ENCODE measurements at regions not wholly inside any gene's neighbourhood (a gene's known extent, or its start where the extent isn't known, plus 50 kb on each side); places are given as distances from the start of the nearest gene placed in this dataset.

DNA sequence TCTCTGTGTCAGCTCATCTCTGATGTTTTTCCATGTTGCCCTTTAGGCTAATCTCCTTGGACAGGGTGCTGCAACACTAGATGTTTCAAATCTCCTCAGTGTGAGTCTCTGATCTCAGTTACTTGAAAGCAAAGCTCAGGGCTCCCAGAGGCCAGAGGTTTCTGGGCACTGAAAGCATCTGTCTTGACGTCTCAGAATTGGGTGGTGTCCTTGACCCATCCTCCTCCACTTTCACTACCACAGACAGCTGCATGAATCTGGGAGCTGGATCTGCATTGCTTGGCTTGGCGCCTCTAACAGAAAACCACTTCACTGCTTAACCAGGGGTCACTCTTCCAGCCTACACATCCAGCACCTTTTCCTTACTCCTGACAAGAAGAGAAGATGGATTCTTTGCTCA lies 399.4 kb downstream of the NXPE2 start:
- Histone ChIP-seq H3K4me2 (ENCODE audit: control insufficient read depth, insufficient read depth) (no peak overlapping the region), H3K9ac (ENCODE audit: control insufficient read depth, insufficient read depth, low read length) (no peak overlapping the region), H3K4me3 (no peak overlapping the region), H3K79me2 (ENCODE audit: control insufficient read depth, insufficient read depth, low read length) (no peaks in the 10 kb centered on the region), H3K36me3 (ENCODE audit: control insufficient read depth in 2 of 2, insufficient read depth in 2 of 2, low read length in 1 of 2) (no peaks in the 10 kb centered on the region), H4K20me1 (ENCODE audit: control insufficient read depth, insufficient read depth) (no peaks in the 10 kb centered on the region), H3K4me1 (ENCODE audit: control insufficient read depth, insufficient read depth, low read length) (no peaks in the 10 kb centered on the region), H3K27me3 (replicated peaks in 1 of 2; ENCODE audit: control insufficient read depth in 2 of 2, insufficient read depth in 2 of 2, low read length in 1 of 2) (peaks cover 0 to 2% of the 10 kb centered on the region in 2 experiments; a peak in 2 of 4 replicates), H2AFZ (ENCODE audit: control insufficient read depth, low read depth, low read length) (no peak overlapping the region), H3K27ac (ENCODE audit: control insufficient read depth, insufficient read depth) (no peak overlapping the region), H3K9me3 (replicated peaks; ENCODE audit: control insufficient read depth, insufficient read depth, low read length) (no peaks in the 10 kb centered on the region)
- no peak for DNase-seq (ENCODE audit: low read depth, low spot score)
- in situ Hi-C loops (cut with MboI), result no loop called here
- POLR2A ChIA-PET, result no interaction called here
- WGBS (ENCODE audit: insufficient coverage, insufficient replicate concordance, low lambda C conversion rate, missing lambda C conversion rate), result 39% methylated on average over 2 of the region's 2 CpGs
- RAD21 ChIA-PET (ENCODE audit: unreplicated experiment), result no interaction called here
- CTCF ChIA-PET, result no interaction called here
- no peak for FAIRE-seq
- BruUV-seq (replicated peaks), result no TSS peak
- ATAC-seq, result no peak
- intact Hi-C loops (cut with micrococcal nuclease; ENCODE audit: unreplicated experiment), result no loop called here
- SMC1A ChIA-PET (ENCODE audit: uncharacterized antibody, unreplicated experiment), result no interaction called here
- TF ChIP-seq FOXK2 (IDR thresholded peaks at IDR 0.05) (no peak), ZBTB11 (CRISPR knock-in tag; IDR thresholded peaks at IDR 0.05) (no peak), ZBTB33 (IDR thresholded peaks at IDR 0.05) (no peak), LARP7 (IDR thresholded peaks at IDR 0.05) (no peak), ZNF622 (IDR thresholded peaks at IDR 0.05) (no peak), ZNF592 (IDR thresholded peaks at IDR 0.05) (no peak), PAX5 (IDR thresholded peaks at IDR 0.05; ENCODE audit: borderline replicate concordance, low read depth, low read length) (no peak), GATAD2B (conservative IDR thresholded peaks at IDR 0.05; ENCODE audit: low read depth) (no peak), POLR2AphosphoS2 (IDR thresholded peaks at IDR 0.05; ENCODE audit: low read depth, low read length) (no peak)
- TF ChIP-seq, protein P1, sequence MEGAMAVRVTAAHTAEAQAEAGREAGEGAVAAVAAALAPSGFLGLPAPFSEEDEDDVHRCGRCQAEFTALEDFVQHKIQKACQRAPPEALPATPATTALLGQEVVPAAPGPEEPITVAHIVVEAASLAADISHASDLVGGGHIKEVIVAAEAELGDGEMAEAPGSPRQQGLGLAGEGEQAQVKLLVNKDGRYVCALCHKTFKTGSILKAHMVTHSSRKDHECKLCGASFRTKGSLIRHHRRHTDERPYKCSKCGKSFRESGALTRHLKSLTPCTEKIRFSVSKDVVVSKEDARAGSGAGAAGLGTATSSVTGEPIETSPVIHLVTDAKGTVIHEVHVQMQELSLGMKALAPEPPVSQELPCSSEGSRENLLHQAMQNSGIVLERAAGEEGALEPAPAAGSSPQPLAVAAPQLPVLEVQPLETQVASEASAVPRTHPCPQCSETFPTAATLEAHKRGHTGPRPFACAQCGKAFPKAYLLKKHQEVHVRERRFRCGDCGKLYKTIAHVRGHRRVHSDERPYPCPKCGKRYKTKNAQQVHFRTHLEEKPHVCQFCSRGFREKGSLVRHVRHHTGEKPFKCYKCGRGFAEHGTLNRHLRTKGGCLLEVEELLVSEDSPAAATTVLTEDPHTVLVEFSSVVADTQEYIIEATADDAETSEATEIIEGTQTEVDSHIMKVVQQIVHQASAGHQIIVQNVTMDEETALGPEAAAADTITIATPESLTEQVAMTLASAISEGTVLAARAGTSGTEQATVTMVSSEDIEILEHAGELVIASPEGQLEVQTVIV (IDR thresholded peaks at IDR 0.05; ENCODE audit: borderline replicate concordance, partially characterized antibody), result no peak
- TF ChIP-seq, protein P2, sequence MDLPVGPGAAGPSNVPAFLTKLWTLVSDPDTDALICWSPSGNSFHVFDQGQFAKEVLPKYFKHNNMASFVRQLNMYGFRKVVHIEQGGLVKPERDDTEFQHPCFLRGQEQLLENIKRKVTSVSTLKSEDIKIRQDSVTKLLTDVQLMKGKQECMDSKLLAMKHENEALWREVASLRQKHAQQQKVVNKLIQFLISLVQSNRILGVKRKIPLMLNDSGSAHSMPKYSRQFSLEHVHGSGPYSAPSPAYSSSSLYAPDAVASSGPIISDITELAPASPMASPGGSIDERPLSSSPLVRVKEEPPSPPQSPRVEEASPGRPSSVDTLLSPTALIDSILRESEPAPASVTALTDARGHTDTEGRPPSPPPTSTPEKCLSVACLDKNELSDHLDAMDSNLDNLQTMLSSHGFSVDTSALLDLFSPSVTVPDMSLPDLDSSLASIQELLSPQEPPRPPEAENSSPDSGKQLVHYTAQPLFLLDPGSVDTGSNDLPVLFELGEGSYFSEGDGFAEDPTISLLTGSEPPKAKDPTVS (IDR thresholded peaks at IDR 0.05; ENCODE audit: low read depth, low read length), result no peak

Data from GM12878 (cell line).